ENCODE measurements at regions not wholly inside any gene's neighbourhood (a gene's known extent, or its start where the extent isn't known, plus 50 kb on each side); places are given as distances from the start of the nearest gene placed in this dataset.
"Not testable (repeated sequence)": the region's sequence is repeated elsewhere in the genome, so short reads cannot be mapped to it uniquely, and the experiment has no call there.

DNA sequence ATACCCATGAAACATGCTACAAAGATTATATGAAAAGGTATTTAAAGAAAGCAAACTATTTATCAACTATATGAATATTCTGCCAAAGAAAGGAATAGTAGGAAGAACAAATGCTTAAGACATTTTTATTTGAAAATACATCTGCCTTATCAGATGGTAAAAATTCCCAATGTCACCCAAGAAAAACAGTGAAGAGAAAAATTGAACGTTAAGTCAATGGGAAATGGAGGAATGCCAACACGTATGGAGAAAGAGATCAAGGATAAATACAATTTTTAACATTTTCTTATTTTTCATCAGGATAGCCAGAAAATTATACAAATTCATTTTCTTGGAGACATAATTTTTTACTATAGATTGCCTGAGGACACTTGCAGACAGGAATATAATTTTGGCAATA lies 394.2 kb downstream of the ZEB2 start:
- no peak for DNase-seq (ENCODE audit: low read depth in 2 of 2)

- DNase-seq (ENCODE audit: low read depth in 2 of 2): no peak
These were observed 395.0 kb downstream of the ZEB2 start for GRCh38 chr2:144124882-144125281.

GRCh38 chr2:144120487-144120886 lies 399.4 kb downstream of the ZEB2 start:
- DNase-seq (ENCODE audit: low read depth in 2 of 2): no peak

DNA sequence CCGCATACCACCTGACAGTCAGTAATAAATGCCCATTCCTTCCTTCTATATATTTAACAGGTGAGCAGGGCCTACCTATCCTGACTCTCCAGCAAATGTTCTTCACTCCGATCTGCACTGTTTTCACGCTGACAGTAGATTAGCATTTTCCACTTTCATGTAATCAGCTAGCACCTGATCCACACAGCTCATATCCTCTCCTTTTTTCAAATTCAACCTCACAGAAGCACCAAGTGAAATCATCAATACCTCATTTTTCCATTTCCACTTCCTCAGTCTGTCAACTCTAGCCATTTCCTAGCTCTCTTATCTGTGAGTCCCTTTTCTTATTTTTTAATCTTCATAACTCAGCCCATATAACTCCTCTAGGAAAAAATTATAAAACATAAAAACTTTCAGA lies 402.8 kb downstream of the ZEB2 start:
- DNase-seq (ENCODE audit: low read depth in 2 of 2): no peak

DNA sequence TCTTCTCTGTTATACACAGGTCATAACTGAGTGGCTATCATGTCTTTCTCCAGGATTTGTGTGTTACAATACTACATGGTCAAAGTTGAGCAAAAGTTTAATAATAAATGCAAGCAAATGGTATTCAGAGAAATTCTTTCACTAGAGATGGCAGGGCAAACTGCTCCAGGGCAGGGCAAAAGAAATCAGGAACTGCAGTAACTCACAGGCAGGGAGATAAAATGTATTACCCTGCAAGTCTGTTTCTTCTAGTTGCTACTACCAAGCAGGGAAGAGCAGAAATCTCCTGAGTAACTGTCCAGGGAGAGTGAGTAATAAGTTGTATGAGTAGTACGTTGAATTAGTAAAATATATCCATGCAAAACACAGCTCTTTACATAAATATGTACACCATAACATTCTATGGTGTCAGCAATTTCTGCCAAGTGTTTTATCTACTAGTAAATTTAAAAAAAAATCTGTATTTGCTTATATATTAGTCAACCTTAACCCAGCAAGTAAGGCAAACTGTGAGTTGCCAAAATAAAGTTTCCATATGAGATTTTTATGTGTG lies 404.1 kb downstream of the ZEB2 start:
- DNase-seq (ENCODE audit: low read depth in 2 of 2): no peak

DNA sequence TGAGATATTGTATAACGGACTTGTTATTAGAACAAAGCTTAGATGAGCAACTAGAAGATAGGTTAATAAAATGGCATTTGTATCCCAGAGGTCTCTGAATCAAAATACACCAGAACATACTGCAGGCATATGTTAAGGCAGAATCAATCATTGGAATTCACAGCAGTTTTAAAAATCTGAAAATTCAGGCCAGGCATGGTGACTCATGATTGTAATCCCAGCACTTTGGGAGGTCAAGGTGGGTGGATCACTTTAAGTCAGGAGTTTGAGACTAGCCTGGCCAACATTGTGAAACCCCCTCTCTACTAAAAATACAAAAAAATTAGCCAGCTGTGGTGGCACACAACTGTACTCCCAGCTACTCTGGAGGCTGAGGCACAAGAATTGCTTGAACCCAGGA lies 405.2 kb downstream of the ZEB2 start:
- DNase-seq (ENCODE audit: low read depth in 2 of 2): no peak

DNA sequence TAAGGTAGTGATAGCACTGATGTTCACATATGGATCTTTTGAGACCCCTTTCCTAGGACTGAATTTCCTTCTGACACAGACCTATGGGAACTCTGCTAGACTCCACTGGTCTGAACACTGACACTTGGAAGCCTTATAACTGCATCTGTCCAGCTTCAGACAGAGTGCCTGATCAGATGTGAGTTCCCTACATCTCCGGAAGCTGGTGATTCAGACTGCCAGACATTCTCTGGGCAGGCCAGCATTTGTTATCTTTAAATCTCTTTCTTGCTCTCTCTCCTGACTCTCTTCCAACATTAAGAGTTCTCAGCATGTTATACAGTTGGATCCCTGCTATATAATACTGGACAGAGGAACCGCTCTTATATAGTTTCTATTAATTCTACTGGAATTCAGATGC lies 408.5 kb downstream of the ZEB2 start:
- DNase-seq (ENCODE audit: low read depth in 2 of 2): no peak

DNA sequence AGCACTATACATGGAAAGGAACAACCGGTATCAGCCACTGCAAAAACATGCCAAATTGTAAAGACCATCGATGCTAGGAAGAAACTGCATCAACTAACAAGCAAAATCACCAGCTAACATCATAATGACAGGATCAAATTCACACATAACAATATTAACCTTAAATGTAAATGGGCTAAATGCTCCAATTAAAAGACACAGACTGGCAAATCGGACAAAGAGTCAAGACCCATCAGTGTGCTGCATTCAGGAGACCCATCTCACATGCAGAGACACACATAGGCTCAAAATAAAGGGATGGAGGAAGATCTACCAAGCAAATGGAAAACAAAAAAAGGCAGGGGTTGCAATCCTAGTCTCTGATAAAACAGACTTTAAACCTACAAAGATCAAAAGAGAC lies 413.8 kb downstream of the ZEB2 start:
- not testable (repeated sequence) for DNase-seq (ENCODE audit: low read depth in 2 of 2)

GRCh38 chr2:144102386-144102785 lies 417.5 kb downstream of the ZEB2 start:
- DNase-seq (ENCODE audit: low read depth in 2 of 2): no peak

GRCh38 chr2:144099780-144100377 lies 420.0 kb downstream of the ZEB2 start:
- no peak for DNase-seq (ENCODE audit: low read depth in 2 of 2)

DNA sequence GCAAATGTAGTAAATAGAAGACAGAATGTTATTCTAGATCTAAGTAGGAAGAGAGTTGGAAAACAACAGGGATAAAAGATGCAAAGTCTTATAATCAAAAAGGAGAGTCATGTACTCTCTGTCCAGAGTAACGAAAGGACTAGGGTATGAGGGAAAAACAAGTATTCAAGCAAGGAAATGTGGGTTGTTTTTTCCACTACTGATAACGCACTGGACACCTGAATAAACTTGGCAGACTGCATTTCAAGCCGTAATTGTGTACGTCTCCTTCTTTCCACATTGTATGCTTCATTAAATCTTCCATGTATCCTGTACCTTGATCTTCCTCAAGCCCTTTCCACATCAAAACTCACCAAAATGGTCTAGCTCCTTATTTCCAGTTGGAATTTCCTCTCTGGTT lies 420.6 kb downstream of the ZEB2 start:
- DNase-seq (ENCODE audit: low read depth in 2 of 2): no peak

GRCh38 chr2:144097440-144098225 lies 422.3 kb downstream of the ZEB2 start:
- DNase-seq (ENCODE audit: low read depth in 2 of 2): no peak

- no peak for DNase-seq (ENCODE audit: low read depth in 2 of 2)
These were observed 423.4 kb downstream of the ZEB2 start for GRCh38 chr2:144096531-144096930.

DNA sequence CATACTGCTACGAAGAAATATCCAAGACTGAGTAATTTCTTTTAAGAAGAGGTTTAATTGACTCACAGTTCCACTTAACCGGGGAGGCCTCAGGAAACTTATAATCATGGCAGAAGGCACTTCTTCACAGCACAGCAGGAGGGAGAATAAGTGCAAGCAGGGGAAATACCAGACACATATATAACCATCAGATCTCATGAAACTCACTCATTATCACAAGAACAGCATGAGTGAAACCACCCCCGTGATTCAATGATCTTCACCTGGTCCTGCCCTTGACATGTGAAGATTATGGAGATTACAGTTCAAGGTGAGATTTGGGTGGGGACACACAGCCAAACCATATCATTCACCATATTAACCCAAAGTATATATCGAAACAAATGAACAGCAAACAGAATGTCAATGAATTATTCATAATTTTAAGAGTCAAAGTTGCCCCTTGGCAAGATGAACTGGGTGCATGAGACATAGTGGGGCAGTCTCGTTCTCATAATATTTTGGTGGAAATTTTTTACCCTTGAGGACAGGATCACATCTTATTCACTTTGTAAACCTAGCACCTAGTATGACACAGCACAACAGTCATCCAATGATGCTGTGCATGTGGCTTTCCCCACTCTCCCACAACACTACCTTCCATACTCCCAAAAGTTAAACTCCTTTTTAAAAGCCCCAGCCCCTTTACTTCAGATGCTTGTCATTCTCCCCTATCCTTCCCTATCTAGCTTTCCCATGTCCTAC lies 425.3 kb downstream of the ZEB2 start:
- DNase-seq (ENCODE audit: low read depth in 2 of 2): no peak

DNA sequence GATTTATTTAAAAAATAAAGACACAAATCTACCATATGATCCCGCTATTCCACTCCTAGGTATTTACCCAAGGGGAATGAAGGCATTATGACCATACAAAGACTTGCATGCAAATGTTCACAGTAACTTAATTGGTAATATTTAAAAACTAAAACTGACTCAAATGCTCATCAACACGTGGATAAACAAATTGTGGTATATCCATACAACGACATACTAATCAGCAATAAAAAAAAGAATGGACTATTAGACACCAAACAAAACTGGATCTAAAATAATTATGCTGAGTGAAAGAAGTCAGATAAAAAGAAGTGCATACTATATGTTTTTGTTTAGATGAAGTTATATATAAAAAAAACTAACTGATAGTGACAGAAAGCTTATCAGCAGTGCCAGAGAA lies 428.3 kb downstream of the ZEB2 start:
- no peak for DNase-seq (ENCODE audit: low read depth in 2 of 2)

- DNase-seq (ENCODE audit: low read depth in 2 of 2): no peak
These were observed 431.1 kb downstream of the ZEB2 start for GRCh38 chr2:144088863-144089262.

- no peak for DNase-seq (ENCODE audit: low read depth in 2 of 2)
These were observed 433.0 kb downstream of the ZEB2 start for GRCh38 chr2:144086965-144087364.

DNA sequence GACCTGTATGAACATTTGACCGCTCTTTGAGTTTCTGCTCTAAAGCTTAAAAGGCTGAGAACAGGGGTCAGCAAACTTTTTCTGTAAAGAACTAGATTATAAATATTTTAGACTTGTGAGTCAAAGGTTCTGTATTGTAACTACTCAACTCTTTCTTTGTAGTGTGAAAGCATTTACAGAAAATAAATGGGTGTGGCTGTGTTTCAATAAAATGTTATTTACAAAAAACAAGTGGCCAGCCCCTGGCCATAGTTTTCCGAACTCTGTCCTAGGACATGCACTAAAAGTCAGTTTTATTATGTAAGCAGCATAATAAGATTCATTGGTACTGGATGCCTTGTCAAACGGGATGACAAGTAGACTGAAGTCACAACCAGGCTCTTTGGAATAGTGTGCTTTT lies 434.9 kb downstream of the ZEB2 start:
- no peak for DNase-seq (ENCODE audit: low read depth in 2 of 2)

DNA sequence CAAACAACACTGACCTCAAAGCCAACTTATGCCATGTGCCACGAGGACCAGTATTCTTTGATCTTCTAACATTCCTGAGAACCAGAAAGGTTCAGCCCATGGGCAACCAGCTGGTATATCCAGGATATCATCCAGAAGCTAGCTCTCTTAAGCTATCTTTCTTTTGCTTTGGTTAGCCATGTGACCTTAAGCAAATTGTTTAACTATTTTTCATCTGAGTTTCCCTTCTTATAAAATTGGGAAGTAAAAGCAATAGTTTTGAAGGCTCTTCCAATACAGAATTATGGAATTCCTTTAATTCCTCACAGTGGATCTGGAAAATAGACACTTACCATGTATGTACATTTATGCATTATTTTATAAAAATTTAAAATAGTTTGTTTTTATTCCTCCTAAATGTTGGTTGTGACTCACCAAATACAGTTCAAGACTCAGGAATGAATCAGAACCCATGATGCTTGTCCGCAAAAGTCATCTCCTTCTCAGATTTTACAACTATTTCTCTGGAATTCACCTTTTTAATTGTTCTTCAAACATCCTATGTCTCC lies 435.7 kb downstream of the ZEB2 start:
- DNase-seq (ENCODE audit: low read depth in 2 of 2): no peak

DNA sequence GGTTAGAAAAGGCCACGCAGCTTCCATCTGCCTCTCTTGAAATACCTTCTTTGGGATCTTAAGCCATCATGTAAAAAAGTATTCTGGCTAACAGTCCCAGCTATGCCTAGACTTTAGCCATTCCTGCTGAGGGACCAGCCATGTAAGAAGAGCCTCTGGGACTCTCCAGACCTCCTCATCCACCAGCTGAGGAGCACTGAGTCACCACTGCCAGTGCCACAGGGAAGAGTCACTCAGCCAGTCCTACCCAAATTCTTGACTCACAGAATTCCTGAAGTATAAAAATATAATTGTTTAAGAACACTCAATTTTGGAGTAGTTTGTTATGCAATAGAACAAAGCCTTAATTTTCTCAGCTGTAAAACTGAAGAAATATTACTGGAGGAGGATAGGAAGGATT lies 436.7 kb downstream of the ZEB2 start:
- DNase-seq (ENCODE audit: low read depth in 2 of 2): no peak

DNA sequence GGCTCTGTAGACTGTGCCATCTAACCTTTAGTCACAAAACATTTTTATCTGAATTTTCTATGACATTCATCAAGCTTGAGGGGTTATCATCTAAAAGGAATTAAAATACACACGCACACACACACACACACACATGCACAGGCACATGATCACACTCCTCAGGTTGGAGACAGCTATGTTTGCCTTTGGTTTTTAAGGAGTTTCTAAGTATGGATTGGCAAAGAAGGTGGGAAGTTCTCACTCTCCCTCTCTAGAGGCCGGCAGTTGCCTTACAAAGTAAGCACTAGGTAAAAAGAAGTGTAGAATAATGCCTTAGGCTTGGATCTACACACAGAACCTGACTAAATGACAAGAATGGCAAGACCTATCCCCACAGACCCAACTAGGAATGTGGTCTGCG lies 437.1 kb downstream of the ZEB2 start:
- no peak for DNase-seq (ENCODE audit: low read depth in 2 of 2)

- no peak for DNase-seq (ENCODE audit: low read depth in 2 of 2)
These were observed 437.6 kb downstream of the ZEB2 start for GRCh38 chr2:144082327-144082726.

Data from stimulated activated CD4-positive, alpha-beta T cell treated with anti-CD3 and anti-CD28 coated beads, Interleukin-15, amount 100 ng/mL, for 48 hours (primary cell).